HCEC 1CT (cell line): ENCODE measurements at regions not wholly inside any gene's neighbourhood (a gene's known extent, or its start where the extent isn't known, plus 50 kb on each side); places are given as distances from the start of the nearest gene placed in this dataset.

Source experiments
- DNase-seq: peaks from one replicate; pipeline ENCODE4 v3.0.0-alpha.2; 2017

DNA sequence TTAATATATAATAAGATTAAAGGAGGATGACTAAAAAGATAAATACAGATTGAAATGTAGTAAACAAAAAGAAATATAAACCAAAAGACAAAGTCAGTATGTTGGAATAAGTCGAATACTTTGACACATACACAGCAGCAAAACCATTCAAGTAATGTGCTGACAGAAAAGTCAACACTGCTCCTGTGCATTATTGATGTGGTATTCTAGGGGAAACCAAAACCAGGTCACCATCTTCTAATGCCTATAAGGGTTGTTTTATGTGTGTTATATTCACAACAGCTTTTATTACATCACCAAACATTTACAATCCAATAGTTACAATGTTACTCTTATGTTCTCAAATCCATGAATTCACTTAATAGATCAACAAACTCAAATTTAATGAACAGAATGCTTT, 111.8 kb upstream of the DKK2 start:
- DNase-seq, result no peak

GRCh38 chr4:107138433-107138832, 102.3 kb upstream of the DKK2 start:
- no peak for DNase-seq

DNA sequence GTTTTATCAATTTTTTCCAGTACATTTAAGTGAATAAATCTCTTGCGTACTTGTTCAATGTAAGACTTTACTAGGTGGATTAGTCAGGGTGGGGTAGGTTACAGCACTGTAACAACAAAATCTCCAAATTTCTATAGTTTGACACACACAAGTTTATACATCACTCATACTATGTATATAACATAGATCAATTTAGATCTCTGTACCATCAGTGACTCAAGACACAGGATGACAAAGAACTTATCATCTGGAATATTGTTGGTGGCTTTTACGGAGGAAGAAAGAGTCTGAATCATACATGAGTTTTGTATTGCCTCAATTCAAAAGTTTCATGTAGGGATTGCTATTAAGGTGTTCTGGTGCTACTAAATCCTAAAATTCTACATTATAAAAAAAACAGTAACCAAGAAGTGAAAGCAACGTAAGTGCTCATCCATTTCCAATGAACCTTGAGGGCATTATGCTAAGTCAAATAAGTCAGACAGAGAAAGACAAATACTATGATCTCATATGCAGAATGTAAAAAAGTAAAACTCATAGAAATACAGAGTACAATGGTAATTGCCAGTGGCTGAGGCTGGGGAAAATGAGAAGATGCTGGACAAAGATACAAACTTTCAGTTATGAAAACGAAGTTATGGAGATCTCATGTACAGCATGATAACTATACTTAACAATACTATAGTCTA, 98.0 kb upstream of the DKK2 start:
- DNase-seq, result no peak

GRCh38 chr4:107131295-107131694, 95.2 kb upstream of the DKK2 start:
- peak; percentile 57 for DNase-seq

DNA sequence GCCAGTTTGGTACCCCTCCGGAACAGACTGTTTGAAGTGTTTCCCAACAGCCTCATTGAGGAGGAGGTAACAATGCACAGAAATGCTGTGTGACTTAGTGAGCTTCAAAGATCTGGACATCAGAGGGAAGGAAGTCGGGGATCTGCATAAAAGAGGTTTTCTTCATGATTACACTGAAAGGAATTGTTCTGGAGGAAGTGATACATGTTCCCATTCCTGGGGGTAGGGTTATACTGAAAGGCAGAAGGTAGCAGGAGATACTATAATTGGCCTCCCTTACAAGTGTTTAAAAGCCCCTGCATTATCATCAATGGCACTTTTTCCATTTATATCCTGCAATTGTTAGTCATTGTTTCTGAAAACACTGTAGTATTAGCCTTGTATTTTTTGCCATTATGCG, 94.0 kb upstream of the DKK2 start:
- DNase-seq, result peak; percentile 35

- no peak for DNase-seq
Measured at GRCh38 chr4:107129611-107130010, 93.5 kb upstream of the DKK2 start.

- DNase-seq, result no peak
Measured at GRCh38 chr4:107129076-107129475, 93.0 kb upstream of the DKK2 start.

- no peak for DNase-seq
Measured at GRCh38 chr4:107128116-107128515, 92.0 kb upstream of the DKK2 start.

- DNase-seq, result peak; percentile 21
Measured at GRCh38 chr4:107125496-107125895, 89.4 kb upstream of the DKK2 start.

DNA sequence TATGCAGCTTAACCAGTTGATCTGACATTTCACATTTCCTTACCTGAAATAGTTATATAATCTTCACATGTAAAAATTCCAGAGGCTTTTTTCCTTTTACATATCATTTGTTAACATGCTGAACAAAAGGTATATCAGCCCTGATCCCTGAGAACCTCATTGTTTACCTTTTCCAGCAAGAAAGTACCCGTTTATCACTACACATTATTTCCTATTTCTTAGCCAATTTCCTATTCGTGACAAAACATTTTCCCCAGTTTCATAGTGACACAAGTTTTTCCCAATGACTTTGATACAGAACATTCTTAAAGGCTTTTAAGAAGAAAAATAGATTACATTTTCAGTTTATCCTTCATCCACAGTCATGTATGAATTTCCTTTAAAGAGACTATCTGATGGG, 86.6 kb upstream of the DKK2 start:
- DNase-seq, result no peak

DNA sequence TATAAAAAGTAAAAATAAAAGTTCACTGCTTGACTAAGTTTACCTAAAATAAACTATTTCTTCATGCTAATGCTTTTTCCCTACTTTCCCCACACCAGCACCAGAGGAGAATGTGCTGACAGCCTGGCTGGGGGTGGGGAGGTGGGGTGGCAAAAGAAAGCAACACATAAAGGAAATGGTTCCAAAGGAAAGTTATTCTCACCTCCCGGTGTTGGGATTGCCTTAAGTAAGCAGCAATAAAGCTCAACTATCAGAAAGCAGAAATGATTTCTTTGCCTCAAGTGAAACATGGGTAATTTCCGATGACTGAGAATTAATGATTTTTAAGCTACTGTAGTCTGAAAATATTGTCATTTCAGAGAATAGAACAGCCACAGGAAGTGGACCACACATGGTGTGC, 84.5 kb upstream of the DKK2 start:
- peak; percentile 4 for DNase-seq

DNA sequence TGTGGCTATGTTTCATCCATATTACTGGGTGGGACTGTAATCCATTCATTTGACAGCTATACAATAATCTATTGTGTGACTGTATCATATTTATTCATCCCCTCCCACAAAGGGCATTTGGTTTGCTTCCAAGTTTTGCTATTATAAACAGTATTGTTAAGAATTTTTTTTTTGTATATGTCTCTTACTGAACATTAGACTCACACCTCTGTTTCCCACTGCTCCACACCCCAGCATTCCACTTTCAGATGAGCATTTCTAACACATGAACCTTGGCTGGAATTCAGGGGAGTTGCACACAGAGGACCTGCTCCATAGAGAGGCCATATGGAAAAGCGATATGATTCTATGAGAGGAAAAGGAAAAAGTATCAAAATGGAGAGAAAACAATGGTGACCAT, 81.6 kb upstream of the DKK2 start:
- DNase-seq, result no peak

GRCh38 chr4:107115185-107115847, 79.2 kb upstream of the DKK2 start:
- peak; percentile 54 for DNase-seq

GRCh38 chr4:107114059-107114458, 77.9 kb upstream of the DKK2 start:
- DNase-seq, result no peak

DNA sequence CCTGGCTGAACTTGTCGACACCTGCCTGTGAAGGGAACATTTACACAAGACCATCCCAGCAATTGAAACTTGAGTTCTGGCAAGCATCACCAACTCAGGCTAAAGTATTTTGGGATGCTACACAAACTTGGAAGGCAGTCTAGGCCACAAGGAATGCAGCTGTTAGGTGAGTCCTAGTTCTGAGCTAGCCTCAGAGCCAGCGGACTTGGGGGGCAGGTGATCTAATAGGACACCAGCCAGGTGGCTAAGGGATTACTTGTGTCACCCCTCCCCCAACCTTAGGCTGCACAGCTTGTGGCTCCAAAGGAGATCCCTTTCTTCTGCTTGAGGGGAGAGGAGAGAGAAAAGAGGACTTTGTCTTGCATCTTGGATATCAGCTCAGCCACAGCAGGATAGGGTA, 62.3 kb upstream of the DKK2 start:
- no peak for DNase-seq

DNA sequence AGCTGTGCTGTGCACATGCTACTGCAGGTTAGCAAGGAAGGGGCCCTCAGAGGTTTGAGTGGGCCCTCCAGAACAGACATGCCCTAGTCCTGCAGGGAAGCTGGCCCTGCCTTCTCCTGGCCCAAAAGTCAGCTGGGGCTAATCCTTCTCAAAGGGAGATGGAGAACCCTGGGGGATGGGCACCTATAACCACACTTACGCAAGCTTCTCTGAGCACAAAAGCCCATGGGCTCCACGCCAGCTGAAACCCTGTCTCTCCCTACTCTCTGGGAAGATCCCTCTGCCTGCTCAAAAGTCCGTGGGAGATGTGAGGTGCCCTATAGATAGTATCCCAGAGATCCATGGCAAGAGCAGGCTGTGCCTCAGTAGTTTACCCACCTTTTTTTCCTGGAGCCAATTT, 58.9 kb upstream of the DKK2 start:
- no peak for DNase-seq

DNA sequence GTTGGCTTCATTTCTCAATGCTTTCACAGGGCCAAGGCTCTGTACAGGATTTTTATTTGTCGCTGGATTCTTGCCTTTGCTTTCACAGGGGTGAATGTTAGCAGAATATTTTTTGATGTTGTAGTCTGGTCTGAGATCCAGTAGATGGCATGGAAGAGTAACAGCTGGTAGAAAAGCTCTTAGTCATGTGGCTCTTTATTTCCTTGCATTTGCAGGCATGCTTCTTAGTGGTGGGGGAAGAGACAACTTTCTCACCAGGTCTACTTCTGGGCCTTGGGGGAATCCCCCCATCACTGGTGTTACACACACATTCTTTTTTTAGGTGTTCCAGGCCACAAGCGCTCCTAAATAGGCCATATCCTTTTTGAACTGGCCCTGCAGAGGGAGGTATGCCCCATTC, 58.2 kb upstream of the DKK2 start:
- peak; percentile 52 for DNase-seq
